Loucy (cell line): ENCODE measurements at regions not wholly inside any gene's neighbourhood (a gene's known extent, or its start where the extent isn't known, plus 50 kb on each side); places are given as distances from the start of the nearest gene placed in this dataset.

Experiments used
- CTCF ChIP-seq: fragments of 200-600 bp; sonication (generic); conservative IDR thresholded peaks from 2 replicates; pipeline ENCODE4 v1.5.1; 2014; ENCODE audit warnings: mild to moderate bottlenecking, antibody characterized with exemption, low read length
- EZH2phosphoT487 ChIP-seq: fragments of 200-600 bp; IDR thresholded peaks from 2 replicates; pipeline ENCODE4 v1.6.1; 2018; ENCODE audit warnings: antibody characterized with exemption, mild to moderate bottlenecking, moderate library complexity, borderline replicate concordance

- TF ChIP-seq EZH2phosphoT487 (no peak), CTCF (no peak)
Measured at GRCh38 chr5:105238561-105238960, 1676.0 kb upstream of the NUDT12 start.
